Caco-2 (cell line): ENCODE measurements at regions not wholly inside any gene's neighbourhood (a gene's known extent, or its start where the extent isn't known, plus 50 kb on each side); places are given as distances from the start of the nearest gene placed in this dataset.

Source experiments
- BruUV-seq: library from RNA; stranded (reverse); fragments of 400-500 nt; replicated peaks from 2 replicates; lab custom pipeline; 2021; lab: Mats Ljungman, UMichigan
- CTCF ChIA-PET: fragments of 300-600 bp; sonication (Branson Sonifier 250); formaldehyde crosslinking; loops from one replicate; lab custom pipeline; 2022; ENCODE audit warnings: antibody characterized with exemption; lab: Charles Lee
- POLR2A ChIA-PET: fragments of 300-600 bp; sonication (Branson Sonifier 250); formaldehyde crosslinking; loops from one replicate; lab custom pipeline; 2022; ENCODE audit warnings: antibody characterized with exemption; lab: Charles Lee
- DNase-seq, 2 experiments: peaks; one replicate each; pipeline versions ENCODE4 v3.0.0 to v3.0.0-alpha.2; 2020 to 2022
- H3K27me3 ChIP-seq: replicated peaks from 2 replicates; pipeline ENCODE4 v1.6.0; 2011; ENCODE audit warnings: low read length; ENCODE audit not compliant: control insufficient read depth, insufficient read depth
- H3K36me3 ChIP-seq: 2 replicates; pipeline ENCODE4 v1.5.1; 2011; ENCODE audit warnings: low read length; ENCODE audit not compliant: control insufficient read depth, insufficient read depth
- H3K4me1 ChIP-seq: fragments of 250-450 bp; sonication (Bioruptor Pico); 2 replicates; pipeline ENCODE4 v1.5.1; 2020; ENCODE audit warnings: mild to moderate bottlenecking
- H3K4me3 ChIP-seq: 2 replicates; pipeline ENCODE4 v1.5.1; 2011; ENCODE audit warnings: low read depth, mild to moderate bottlenecking, control low read depth, low read length
- H3K9me3 ChIP-seq: fragments of 250-450 bp; sonication (Bioruptor Pico); 2 replicates; pipeline ENCODE4 v1.5.1; 2020; ENCODE audit warnings: mild to moderate bottlenecking, moderate library complexity
- H3K27ac Mint-ChIP-seq: one replicate; pipeline ENCODE4 v1.8.0; 2022; ENCODE audit warnings: mixed read lengths; ENCODE audit not compliant: unreplicated experiment
- H3K27me3 Mint-ChIP-seq: one replicate; pipeline ENCODE4 v1.8.0; 2022; ENCODE audit warnings: mixed read lengths; ENCODE audit not compliant: insufficient read depth, unreplicated experiment
- H3K36me3 Mint-ChIP-seq: one replicate; pipeline ENCODE4 v1.8.0; 2022; ENCODE audit warnings: mild to moderate bottlenecking, mixed read lengths; ENCODE audit not compliant: insufficient read depth, unreplicated experiment
- H3K4me1 Mint-ChIP-seq: one replicate; pipeline ENCODE4 v1.8.0; 2022; ENCODE audit warnings: low read depth, mixed read lengths; ENCODE audit not compliant: unreplicated experiment
- H3K4me3 Mint-ChIP-seq: one replicate; pipeline ENCODE4 v1.8.0; 2022; ENCODE audit warnings: mild to moderate bottlenecking, moderate library complexity, mixed read lengths; ENCODE audit not compliant: unreplicated experiment
- H3K9me3 Mint-ChIP-seq: one replicate; pipeline ENCODE4 v1.8.0; 2022; ENCODE audit warnings: mixed read lengths; ENCODE audit not compliant: unreplicated experiment
- CTCF ChIP-seq, 2 experiments: fragments of 200-600 bp in 1 of 2; IDR thresholded peaks; 1 replicate in 1 of 2; 2 replicates in 1 of 2; pipeline versions ENCODE4 v1.5.1 to v1.8.0; 2011 to 2022; ENCODE audit warnings: antibody characterized with exemption in 1 of 2, control low read depth in 1 of 2, inconsistent platforms in 1 of 2, low read depth in 1 of 2, low read length in 1 of 2, mild to moderate bottlenecking in 1 of 2, moderate library complexity in 1 of 2; ENCODE audit not compliant: insufficient read depth in 1 of 2, severe bottlenecking in 1 of 2, unreplicated experiment in 1 of 2
- intact Hi-C: fragments of 100-400 bp; cut with micrococcal nuclease; formaldehyde crosslinking; loops from one replicate; pipeline ENCODE4 v1.10.0; 2022; ENCODE audit not compliant: unreplicated experiment

GRCh38 chr6:165970001-165970400 is 197.7 kb downstream of the TBXT start:
- no peak for DNase-seq
- no peaks in the 10 kb centered on the region for H3K36me3 Mint-ChIP-seq
- no peaks in the 10 kb centered on the region for H3K9me3 Mint-ChIP-seq
- no peak overlapping the region for H3K27ac Mint-ChIP-seq
- Histone ChIP-seq H3K36me3 (no peaks in the 10 kb centered on the region), H3K27me3 (no peaks in the 10 kb centered on the region), H3K4me3 (no peak overlapping the region), H3K4me1 (no peaks in the 10 kb centered on the region), H3K9me3 (no peaks in the 10 kb centered on the region)
- BruUV-seq = no TSS peak
- intact Hi-C loops = no loop called here
- H3K4me3 Mint-ChIP-seq = no peak overlapping the region
- no peak for TF ChIP-seq CTCF (IDR thresholded peaks at IDR 0.05; ENCODE audit: insufficient read depth in 1 of 2, low read depth in 1 of 2, low read length in 1 of 2, severe bottlenecking in 1 of 2, unreplicated experiment in 1 of 2)
- CTCF ChIA-PET = no interaction called here
- POLR2A ChIA-PET = no interaction called here
- H3K27me3 Mint-ChIP-seq = peaks cover 19% of the 10 kb centered on the region
- H3K4me1 Mint-ChIP-seq = no peaks in the 10 kb centered on the region

GRCh38 chr6:165969184-165969583 is 198.5 kb downstream of the TBXT start:
- TF ChIP-seq CTCF (IDR thresholded peaks at IDR 0.05; ENCODE audit: insufficient read depth in 1 of 2, low read depth in 1 of 2, low read length in 1 of 2, severe bottlenecking in 1 of 2, unreplicated experiment in 1 of 2) = no peak
- Mint-ChIP-seq H3K4me3 (no peak overlapping the region), H3K27me3 (peaks cover 25% of the 10 kb centered on the region), H3K9me3 (no peaks in the 10 kb centered on the region), H3K4me1 (no peaks in the 10 kb centered on the region), H3K36me3 (no peaks in the 10 kb centered on the region), H3K27ac (no peak overlapping the region)
- ChIA-PET POLR2A (no interaction called here), CTCF (no interaction called here)
- H3K4me1 ChIP-seq = no peaks in the 10 kb centered on the region
- no peak for DNase-seq
- BruUV-seq = no TSS peak
- H3K36me3 ChIP-seq = no peaks in the 10 kb centered on the region
- H3K4me3 ChIP-seq = no peak overlapping the region
- H3K27me3 ChIP-seq = no peaks in the 10 kb centered on the region
- intact Hi-C loops = no loop called here
- no peaks in the 10 kb centered on the region for H3K9me3 ChIP-seq

GRCh38 chr6:165968408-165968807 is 199.2 kb downstream of the TBXT start:
- CTCF ChIA-PET = no interaction called here

More at GRCh38 chr6:165968408-165968807, 199.2 kb downstream of the TBXT start:
- no peaks in the 10 kb centered on the region for H3K36me3 ChIP-seq
- no peak overlapping the region for H3K4me3 ChIP-seq
- H3K27me3 ChIP-seq = no peaks in the 10 kb centered on the region
- no peaks in the 10 kb centered on the region for H3K4me1 Mint-ChIP-seq
- no peaks in the 10 kb centered on the region for H3K36me3 Mint-ChIP-seq
- H3K4me1 ChIP-seq = no peaks in the 10 kb centered on the region
- H3K9me3 Mint-ChIP-seq = no peaks in the 10 kb centered on the region
- intact Hi-C loops = no loop called here
- H3K27ac Mint-ChIP-seq = no peak overlapping the region
- H3K4me3 Mint-ChIP-seq = no peak overlapping the region
- H3K27me3 Mint-ChIP-seq = peaks cover 23% of the 10 kb centered on the region
- H3K9me3 ChIP-seq = no peaks in the 10 kb centered on the region
- POLR2A ChIA-PET = no interaction called here
- no peak for TF ChIP-seq CTCF (IDR thresholded peaks at IDR 0.05; ENCODE audit: insufficient read depth in 1 of 2, low read depth in 1 of 2, low read length in 1 of 2, severe bottlenecking in 1 of 2, unreplicated experiment in 1 of 2)
- no TSS peak for BruUV-seq
- no peak for DNase-seq
